HEK293 (cell line): ENCODE measurements at regions not wholly inside any gene's neighbourhood (a gene's known extent, or its start where the extent isn't known, plus 50 kb on each side); places are given as distances from the start of the nearest gene placed in this dataset.

Experiments
- IKZF3 ChIP-seq: fragments of 450-650 bp; IDR thresholded peaks from 2 replicates; pipeline ENCODE4 v1.5.0; 2018; ENCODE audit warnings: missing biosample characterization, mild to moderate bottlenecking, missing genetic modification characterization, moderate library complexity
- ZBTB21 ChIP-seq: fragments of 450-650 bp; formaldehyde crosslinking; IDR thresholded peaks from 2 replicates; pipeline ENCODE4 v1.5.1; 2017; ENCODE audit warnings: missing biosample characterization, missing genetic modification characterization
- ZBTB7A ChIP-seq: fragments of 450-650 bp; formaldehyde crosslinking; IDR thresholded peaks from 2 replicates; pipeline ENCODE4 v1.5.1; 2016; ENCODE audit warnings: low read depth, missing biosample characterization, missing genetic modification characterization
- ZNF138 ChIP-seq: fragments of 450-650 bp; formaldehyde crosslinking; IDR thresholded peaks from 2 replicates; pipeline ENCODE4 v1.5.1; 2016; ENCODE audit warnings: missing biosample characterization, missing genetic modification characterization, borderline replicate concordance
- ZNF274 ChIP-seq, 2 experiments: fragments of 200-500 bp in 1 of 2; fragments of 450-650 bp in 1 of 2; sonication (Bioruptor generic) in 1 of 2; formaldehyde crosslinking in 1 of 2; IDR thresholded peaks; 2 replicates each; pipeline versions ENCODE4 v1.5.1 to v1.6.1; 2014 to 2016; ENCODE audit warnings: borderline replicate concordance in 1 of 2, inconsistent platforms in 1 of 2, low read length in 1 of 2, missing biosample characterization in 1 of 2, missing genetic modification characterization in 1 of 2
- ZNF76 ChIP-seq: fragments of 450-650 bp; formaldehyde crosslinking; IDR thresholded peaks from 2 replicates; pipeline ENCODE4; 2016; ENCODE audit warnings: low read depth, missing biosample characterization, missing genetic modification characterization, borderline replicate concordance
- ZSCAN23 ChIP-seq: fragments of 450-650 bp; formaldehyde crosslinking; IDR thresholded peaks from 2 replicates; pipeline ENCODE4 v1.5.1; 2016; ENCODE audit warnings: missing biosample characterization, missing genetic modification characterization
- TF ChIP-seq, protein P1 (sequence below): fragments of 450-650 bp; formaldehyde crosslinking; IDR thresholded peaks from 2 replicates; pipeline ENCODE4 v1.5.1; 2016; ENCODE audit warnings: missing biosample characterization, missing genetic modification characterization

DNA sequence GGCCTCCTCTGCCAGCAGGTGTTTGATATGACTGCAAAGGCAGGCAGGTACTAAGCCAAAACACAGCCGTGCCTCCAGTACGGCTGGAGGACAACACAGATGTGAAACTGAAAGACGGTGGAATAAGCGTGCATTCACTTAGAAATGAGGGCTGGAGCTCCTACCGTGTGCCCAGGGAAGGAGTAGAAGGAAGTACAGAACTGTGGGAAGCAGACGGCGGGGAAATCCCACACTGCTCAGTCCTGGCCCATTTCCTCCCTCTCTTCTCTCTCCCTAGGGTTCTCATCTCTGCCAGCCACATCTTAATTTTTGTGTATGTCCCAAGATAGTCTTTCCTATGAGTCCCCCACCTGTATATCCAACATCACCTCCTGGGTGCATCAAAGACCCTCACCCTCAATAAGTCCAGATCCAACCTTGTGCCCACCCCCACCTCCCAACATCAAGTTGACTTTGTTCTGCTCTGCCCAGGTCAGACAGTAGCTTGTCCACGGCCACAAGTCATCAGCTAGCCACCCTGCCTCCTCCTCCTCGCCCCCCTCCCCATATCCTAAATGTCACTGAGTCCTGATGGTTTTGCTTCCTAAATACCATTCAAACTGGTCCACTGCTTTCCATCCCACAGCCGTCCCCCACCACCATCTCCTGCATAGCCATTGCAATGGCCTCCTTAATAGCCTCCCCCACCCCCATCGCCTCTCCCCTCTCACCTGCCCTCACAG, 77.1 kb upstream of the RPL38 start:
- TF ChIP-seq ZNF138 (tag by site-specific recombination), result no peak
- TF ChIP-seq, protein P1, sequence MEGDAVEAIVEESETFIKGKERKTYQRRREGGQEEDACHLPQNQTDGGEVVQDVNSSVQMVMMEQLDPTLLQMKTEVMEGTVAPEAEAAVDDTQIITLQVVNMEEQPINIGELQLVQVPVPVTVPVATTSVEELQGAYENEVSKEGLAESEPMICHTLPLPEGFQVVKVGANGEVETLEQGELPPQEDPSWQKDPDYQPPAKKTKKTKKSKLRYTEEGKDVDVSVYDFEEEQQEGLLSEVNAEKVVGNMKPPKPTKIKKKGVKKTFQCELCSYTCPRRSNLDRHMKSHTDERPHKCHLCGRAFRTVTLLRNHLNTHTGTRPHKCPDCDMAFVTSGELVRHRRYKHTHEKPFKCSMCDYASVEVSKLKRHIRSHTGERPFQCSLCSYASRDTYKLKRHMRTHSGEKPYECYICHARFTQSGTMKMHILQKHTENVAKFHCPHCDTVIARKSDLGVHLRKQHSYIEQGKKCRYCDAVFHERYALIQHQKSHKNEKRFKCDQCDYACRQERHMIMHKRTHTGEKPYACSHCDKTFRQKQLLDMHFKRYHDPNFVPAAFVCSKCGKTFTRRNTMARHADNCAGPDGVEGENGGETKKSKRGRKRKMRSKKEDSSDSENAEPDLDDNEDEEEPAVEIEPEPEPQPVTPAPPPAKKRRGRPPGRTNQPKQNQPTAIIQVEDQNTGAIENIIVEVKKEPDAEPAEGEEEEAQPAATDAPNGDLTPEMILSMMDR (tag by site-specific recombination), result no peak
- no peak for TF ChIP-seq ZBTB21 (tag by site-specific recombination)
- TF ChIP-seq IKZF3 (tag by site-specific recombination), result no peak
- TF ChIP-seq ZNF274 (IDR thresholded peaks at IDR 0.05; ENCODE audit: low read length), result no peak
- TF ChIP-seq ZNF274 (tag by site-specific recombination; IDR thresholded peaks at IDR 0.05; ENCODE audit: borderline replicate concordance), result no peak
- no peak for TF ChIP-seq ZNF76 (tag by site-specific recombination)
- TF ChIP-seq ZBTB7A (tag by site-specific recombination), result no peak
- no peak for TF ChIP-seq ZSCAN23 (tag by site-specific recombination)
